Cardiac septum (tissue), 1 donor: ENCODE measurements at regions not wholly inside any gene's neighbourhood (a gene's known extent, or its start where the extent isn't known, plus 50 kb on each side); places are given as distances from the start of the nearest gene placed in this dataset.
A peak's percentile ranks its signal among the peaks of the same experiment; 100 is the strongest.
"Not testable (repeated sequence)": the region's sequence is repeated elsewhere in the genome, so short reads cannot be mapped to it uniquely, and the experiment has no call there.

Source experiments
- DNase-seq: peaks from one replicate; pipeline ENCODE4 v3.0.0-alpha.2; 2020; ENCODE audit warnings: low spot score
- intact Hi-C: fragments of 100-400 bp; cut with DNase I; formaldehyde crosslinking; loops from one replicate; pipeline ENCODE4 v1.14.0; 2022
- donor health status: DM: no; HTN: no; CAD: no.

GRCh38 chr5:67647772-67648171 lies 451.2 kb upstream of the CD180 start:
- DNase-seq: no peak
- intact Hi-C loops: loop anchor here (2.0 to 5.0 kb wide), 3 partner anchors 45 to 167 kb away; no protein-coding TSS in a partner anchor

- DNase-seq: no peak
- intact Hi-C loops: no loop called here
Observed at GRCh38 chr5:67644221-67644920, 447.8 kb upstream of the CD180 start.

- no peak for DNase-seq
- intact Hi-C loops: no loop called here
Observed at GRCh38 chr5:67643536-67643935, 446.9 kb upstream of the CD180 start.

GRCh38 chr5:67639976-67640375 lies 443.4 kb upstream of the CD180 start:
- no peak for DNase-seq
- intact Hi-C loops: no loop called here

GRCh38 chr5:67639313-67639712 lies 442.7 kb upstream of the CD180 start:
- DNase-seq: peak; percentile 74
- intact Hi-C loops: no loop called here

GRCh38 chr5:67636850-67637524 lies 440.4 kb upstream of the CD180 start:
- intact Hi-C loops: no loop called here
- no peak for DNase-seq

GRCh38 chr5:67636091-67636490 lies 439.5 kb upstream of the CD180 start:
- no peak for DNase-seq
- intact Hi-C loops: no loop called here

GRCh38 chr5:67627079-67627478 lies 430.5 kb upstream of the CD180 start:
- intact Hi-C loops, DNase-seq: not testable (repeated sequence)

GRCh38 chr5:67623078-67623477 lies 426.5 kb upstream of the CD180 start:
- intact Hi-C loops: no loop called here
- DNase-seq: no peak

- intact Hi-C loops: no loop called here
- no peak for DNase-seq
Observed at GRCh38 chr5:67620424-67621397, 424.1 kb upstream of the CD180 start.

GRCh38 chr5:67619636-67620035 lies 423.0 kb upstream of the CD180 start:
- DNase-seq: no peak
- intact Hi-C loops: no loop called here

- intact Hi-C loops: no loop called here
- DNase-seq: no peak
Observed at GRCh38 chr5:67619235-67619634, 422.6 kb upstream of the CD180 start.

GRCh38 chr5:67617051-67617450 lies 420.5 kb upstream of the CD180 start:
- intact Hi-C loops: no loop called here
- DNase-seq: no peak

GRCh38 chr5:67612961-67613360 lies 416.4 kb upstream of the CD180 start:
- intact Hi-C loops: no loop called here
- no peak for DNase-seq

GRCh38 chr5:67610186-67610912 lies 413.8 kb upstream of the CD180 start:
- no peak for DNase-seq
- intact Hi-C loops: no loop called here

- DNase-seq: no peak
- intact Hi-C loops: no loop called here
Observed at GRCh38 chr5:67607958-67608357, 411.4 kb upstream of the CD180 start.

- DNase-seq: no peak
- intact Hi-C loops: no loop called here
Observed at GRCh38 chr5:67606586-67606947, 410.0 kb upstream of the CD180 start.

GRCh38 chr5:67605730-67606585 lies 409.4 kb upstream of the CD180 start:
- DNase-seq: no peak
- intact Hi-C loops: no loop called here

GRCh38 chr5:67591491-67591890 lies 394.9 kb upstream of the CD180 start:
- intact Hi-C loops: no loop called here
- no peak for DNase-seq
